ENCODE measurements at regions not wholly inside any gene's neighbourhood (a gene's known extent, or its start where the extent isn't known, plus 50 kb on each side); places are given as distances from the start of the nearest gene placed in this dataset.

GRCh38 chr2:144876013-144876412 is 356.1 kb upstream of the ZEB2 start:
- peaks cover 0 to 4% of the 10 kb centered on the region in 2 donors for H3K4me1 ChIP-seq
- H3K27ac ChIP-seq, result no peak overlapping the region
- no peaks in the 10 kb centered on the region for H3K9me3 ChIP-seq
- no peak overlapping the region for H3K4me3 ChIP-seq
- no peaks in the 10 kb centered on the region for H3K36me3 ChIP-seq
- H3K27me3 ChIP-seq, result no peaks in the 10 kb centered on the region
- TF ChIP-seq POLR2A (IDR thresholded peaks at IDR 0.05), result no peak
- TF ChIP-seq CTCF (IDR thresholded peaks at IDR 0.05), result no peak
- no peak for DNase-seq
- intact Hi-C loops (cut with DNase I; ENCODE audit: low total_unique reads), result no loop called here

- Histone ChIP-seq H3K4me1 (peaks cover 0 to 4% of the 10 kb centered on the region in 2 donors), H3K4me3 (no peak overlapping the region), H3K27ac (no peak overlapping the region), H3K9me3 (no peaks in the 10 kb centered on the region), H3K36me3 (no peaks in the 10 kb centered on the region), H3K27me3 (no peaks in the 10 kb centered on the region)
- no peak for TF ChIP-seq POLR2A (IDR thresholded peaks at IDR 0.05)
- no peak for TF ChIP-seq CTCF (IDR thresholded peaks at IDR 0.05)
- DNase-seq, result no peak
- intact Hi-C loops (cut with DNase I; ENCODE audit: low total_unique reads), result no loop called here
These were observed 355.5 kb upstream of the ZEB2 start for GRCh38 chr2:144875290-144875969.

GRCh38 chr2:144865670-144866069 is 345.8 kb upstream of the ZEB2 start:
- intact Hi-C loops (cut with DNase I; ENCODE audit: low total_unique reads), result no loop called here

GRCh38 chr2:144859716-144860115 is 339.8 kb upstream of the ZEB2 start:
- no peak overlapping the region for H3K27ac ChIP-seq
- no peaks in the 10 kb centered on the region for H3K9me3 ChIP-seq
- no peaks in the 10 kb centered on the region for H3K36me3 ChIP-seq
- TF ChIP-seq POLR2A (IDR thresholded peaks at IDR 0.05), result no peak
- TF ChIP-seq CTCF (IDR thresholded peaks at IDR 0.05), result no peak
- no peak overlapping the region for H3K4me3 ChIP-seq
- H3K27me3 ChIP-seq, result no peaks in the 10 kb centered on the region
- DNase-seq, result no peak
- intact Hi-C loops (cut with DNase I; ENCODE audit: low total_unique reads), result no loop called here
- no peaks in the 10 kb centered on the region for H3K4me1 ChIP-seq

More at GRCh38 chr2:144865670-144866069, 345.8 kb upstream of the ZEB2 start:
- H3K36me3 ChIP-seq, result no peaks in the 10 kb centered on the region
- no peak overlapping the region for H3K4me3 ChIP-seq
- no peak overlapping the region for H3K27ac ChIP-seq
- H3K27me3 ChIP-seq, result no peaks in the 10 kb centered on the region
- no peak for DNase-seq
- TF ChIP-seq POLR2A (IDR thresholded peaks at IDR 0.05) (no peak), CTCF (IDR thresholded peaks at IDR 0.05) (no peak)
- no peaks in the 10 kb centered on the region for H3K9me3 ChIP-seq
- no peaks in the 10 kb centered on the region for H3K4me1 ChIP-seq

GRCh38 chr2:144858211-144858610 is 338.3 kb upstream of the ZEB2 start:
- H3K27me3 ChIP-seq, result no peaks in the 10 kb centered on the region
- H3K4me1 ChIP-seq, result no peaks in the 10 kb centered on the region
- no peaks in the 10 kb centered on the region for H3K9me3 ChIP-seq
- H3K4me3 ChIP-seq, result no peak overlapping the region
- no peak overlapping the region for H3K27ac ChIP-seq
- no peaks in the 10 kb centered on the region for H3K36me3 ChIP-seq
- no peak for DNase-seq
- no peak for TF ChIP-seq POLR2A (IDR thresholded peaks at IDR 0.05)
- no peak for TF ChIP-seq CTCF (IDR thresholded peaks at IDR 0.05)
- intact Hi-C loops (cut with DNase I; ENCODE audit: low total_unique reads), result no loop called here

All from uterus (tissue), 3 donors.